Fibroblast of skin of right biceps (primary cell): ENCODE measurements at regions not wholly inside any gene's neighbourhood (a gene's known extent, or its start where the extent isn't known, plus 50 kb on each side); places are given as distances from the start of the nearest gene placed in this dataset.
A peak's percentile ranks its signal among the peaks of the same experiment; 100 is the strongest.

ENCODE experiments used
- DNase-seq: peaks from one replicate; pipeline ENCODE4 v3.0.0-alpha.2; 2013

DNA sequence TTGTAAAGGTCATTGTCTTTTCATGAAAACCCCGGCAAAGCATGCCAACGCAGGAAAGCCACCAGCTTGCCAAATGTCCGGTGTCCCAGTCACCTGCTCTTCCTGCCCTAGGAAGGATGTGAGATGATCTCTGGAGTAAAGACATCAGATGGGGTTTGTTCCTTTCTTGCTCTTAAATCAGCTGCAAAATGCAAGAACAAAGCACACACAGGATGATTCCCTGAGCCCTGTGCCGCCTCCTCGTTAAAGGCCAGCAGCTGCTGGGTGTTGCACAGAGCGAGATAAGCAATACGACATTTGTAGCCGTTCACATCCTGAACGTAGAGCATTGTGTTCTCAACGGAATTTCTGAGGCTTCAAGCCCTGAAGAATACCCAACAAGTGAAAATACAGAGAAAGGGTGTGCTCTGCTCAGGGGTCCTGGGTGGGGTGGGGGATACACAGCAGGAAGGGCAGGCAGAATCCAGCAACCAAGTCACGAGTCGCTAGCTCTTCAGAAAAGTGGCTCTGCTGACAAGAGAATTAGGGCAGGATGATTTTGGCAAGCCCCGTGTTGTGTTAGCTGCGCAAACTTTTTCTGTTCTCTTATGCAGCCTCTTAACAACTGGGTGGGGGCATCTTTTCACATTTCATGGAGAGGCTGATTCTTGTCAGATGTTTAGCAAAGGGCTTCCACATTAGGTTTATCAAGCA is 229.2 kb upstream of the MAP3K1 start:
- no peak for DNase-seq

DNA sequence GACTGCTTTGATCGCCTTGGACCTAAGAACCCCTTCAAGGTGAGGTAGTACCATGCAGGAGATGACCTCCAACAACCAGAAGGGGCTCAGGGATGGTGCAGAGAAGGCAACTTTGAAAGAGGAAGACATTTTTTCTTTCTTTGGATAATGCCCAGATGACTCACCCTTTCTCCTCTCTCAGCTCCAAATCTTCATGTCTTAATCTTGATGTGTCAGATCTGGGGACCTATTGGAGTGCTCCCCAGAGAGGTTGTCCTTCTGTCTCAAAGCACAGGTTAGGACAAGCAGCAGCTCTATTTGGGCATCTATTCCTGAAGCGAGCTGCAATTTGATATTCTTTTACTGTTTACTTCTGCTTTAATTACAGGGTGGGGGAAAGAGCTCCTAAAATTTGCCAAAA is 229.9 kb upstream of the MAP3K1 start:
- peak; percentile 54 for DNase-seq

DNA sequence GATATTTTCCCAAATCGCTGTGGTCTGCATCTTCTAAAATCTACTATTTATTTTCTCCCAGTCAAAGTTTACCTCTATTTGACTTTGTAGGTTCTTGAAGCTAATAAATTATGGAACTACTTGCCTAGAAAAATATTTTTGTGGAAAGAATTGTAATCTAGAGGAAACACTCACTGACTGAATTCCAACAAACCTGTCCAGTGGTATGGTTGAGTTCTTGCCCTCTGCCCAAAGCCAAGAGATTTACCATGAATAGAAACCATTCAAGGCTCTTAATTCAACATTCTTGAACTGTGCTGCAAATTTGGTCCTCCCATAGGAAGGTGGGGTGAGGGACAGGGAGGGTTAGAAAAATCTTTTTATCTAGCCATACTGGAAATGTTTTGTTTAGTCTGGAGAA is 233.9 kb upstream of the MAP3K1 start:
- no peak for DNase-seq

DNA sequence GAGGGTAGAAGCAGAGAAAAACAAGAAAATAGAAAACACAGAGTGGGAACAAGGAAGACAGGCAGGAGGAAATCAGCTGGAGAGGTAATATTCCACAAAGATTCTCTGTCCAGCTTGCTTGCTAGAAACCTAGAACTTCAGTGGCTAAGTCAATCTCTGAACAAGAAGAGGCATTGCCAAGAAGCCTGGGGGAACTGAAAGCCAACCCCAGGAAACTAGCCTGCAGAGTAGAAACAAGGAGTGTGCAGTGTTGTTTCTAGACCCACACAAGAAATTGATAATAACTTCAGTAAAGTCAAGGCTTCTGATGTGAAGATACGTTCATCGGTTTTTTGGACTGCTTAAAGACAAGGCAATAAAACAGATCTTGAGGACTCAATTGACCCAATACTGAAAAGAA is 234.5 kb upstream of the MAP3K1 start:
- DNase-seq, result no peak

DNA sequence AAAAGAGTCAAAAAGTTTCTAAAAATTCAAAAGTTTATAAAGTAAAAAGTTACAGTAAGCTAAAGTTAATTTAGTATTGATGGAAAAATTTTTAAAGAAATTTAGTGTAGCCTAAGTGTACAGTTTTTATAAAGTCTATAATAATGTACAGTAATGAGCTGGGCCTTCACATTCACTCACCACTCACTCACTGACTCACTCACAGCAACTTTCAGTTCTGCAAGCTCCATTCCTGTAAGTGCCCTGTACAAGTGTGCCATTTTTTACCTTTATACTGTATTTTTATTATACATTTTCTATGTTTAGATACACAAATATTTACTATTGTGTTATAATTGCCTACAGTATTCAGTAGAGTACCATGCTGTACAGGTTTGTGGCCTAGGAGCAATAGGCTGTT is 239.5 kb upstream of the MAP3K1 start:
- no peak for DNase-seq

DNA sequence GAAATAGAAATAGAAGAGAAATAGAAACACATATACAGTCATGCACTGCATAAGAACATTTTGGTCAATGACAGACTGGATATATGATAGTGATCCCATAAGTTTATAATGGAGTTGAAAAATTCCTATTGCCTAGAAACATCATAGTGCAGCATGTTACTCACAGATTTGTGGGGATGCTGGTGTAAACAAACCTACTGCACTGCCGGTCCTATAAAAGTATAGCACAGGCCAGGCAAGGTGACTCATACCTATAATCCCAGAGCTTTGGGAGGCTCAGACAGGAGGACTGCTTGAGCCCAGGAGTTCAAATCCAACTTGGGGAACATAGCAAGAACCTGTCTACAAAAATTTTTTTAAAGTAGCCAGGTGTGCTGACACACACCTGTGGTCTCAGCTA is 240.6 kb upstream of the MAP3K1 start:
- DNase-seq, result peak; percentile 20

DNA sequence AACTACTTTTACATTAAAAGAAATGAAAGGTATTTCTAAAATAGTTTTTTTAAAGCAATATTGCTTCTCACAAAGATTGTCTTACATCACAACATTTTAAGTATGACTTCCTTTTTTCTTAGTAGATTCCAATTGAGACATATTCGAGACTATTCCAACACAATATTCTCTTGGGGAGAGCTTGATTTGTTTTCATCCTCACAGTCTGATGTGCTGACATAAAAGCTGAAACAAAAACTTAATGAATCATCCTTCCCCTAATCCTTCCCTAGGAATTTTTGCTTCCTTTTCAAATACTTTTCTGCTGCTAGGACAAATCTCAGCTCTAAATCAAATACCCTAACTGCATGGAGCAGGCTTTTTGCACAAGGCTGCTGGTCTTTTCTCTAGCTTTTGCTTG is 245.8 kb upstream of the MAP3K1 start:
- peak; percentile 83 for DNase-seq

DNA sequence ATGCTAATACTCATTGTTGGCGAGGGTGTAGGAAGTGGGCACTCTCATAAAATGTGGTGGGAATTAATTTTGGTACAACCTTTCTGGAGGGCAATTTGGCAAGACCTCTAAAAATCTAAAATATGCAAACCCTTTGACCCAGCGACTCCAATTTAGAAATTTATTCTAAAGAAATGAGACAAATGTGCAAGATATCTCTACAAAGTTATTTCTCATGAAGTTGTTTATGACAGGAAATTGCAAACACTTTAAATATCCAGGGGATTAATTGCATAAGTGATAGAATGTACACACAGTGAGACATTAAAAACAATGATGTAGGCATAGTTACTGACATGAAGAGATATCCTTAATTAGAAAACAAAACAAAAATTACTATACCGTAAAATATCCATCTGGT is 246.3 kb upstream of the MAP3K1 start:
- DNase-seq, result peak; percentile 22

DNA sequence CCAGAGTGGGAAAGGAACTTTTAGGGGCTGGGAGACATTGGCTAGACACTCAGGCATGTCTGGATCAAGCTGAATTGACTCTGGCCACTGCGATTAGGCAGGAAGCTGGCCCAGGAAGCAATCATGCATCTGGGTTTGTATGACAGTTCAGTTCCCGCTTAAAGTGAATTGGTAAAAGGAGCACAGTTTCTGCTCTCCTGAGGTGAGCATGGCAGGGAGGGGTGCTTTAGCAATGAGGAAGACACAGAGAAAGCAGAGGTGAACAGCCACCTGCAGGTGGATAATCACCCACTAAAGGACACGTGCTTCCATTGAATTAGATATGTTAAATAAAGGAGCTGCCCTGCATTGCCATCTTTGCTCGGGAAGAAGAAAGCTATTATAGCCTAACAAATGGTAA is 248.1 kb upstream of the MAP3K1 start:
- no peak for DNase-seq

DNA sequence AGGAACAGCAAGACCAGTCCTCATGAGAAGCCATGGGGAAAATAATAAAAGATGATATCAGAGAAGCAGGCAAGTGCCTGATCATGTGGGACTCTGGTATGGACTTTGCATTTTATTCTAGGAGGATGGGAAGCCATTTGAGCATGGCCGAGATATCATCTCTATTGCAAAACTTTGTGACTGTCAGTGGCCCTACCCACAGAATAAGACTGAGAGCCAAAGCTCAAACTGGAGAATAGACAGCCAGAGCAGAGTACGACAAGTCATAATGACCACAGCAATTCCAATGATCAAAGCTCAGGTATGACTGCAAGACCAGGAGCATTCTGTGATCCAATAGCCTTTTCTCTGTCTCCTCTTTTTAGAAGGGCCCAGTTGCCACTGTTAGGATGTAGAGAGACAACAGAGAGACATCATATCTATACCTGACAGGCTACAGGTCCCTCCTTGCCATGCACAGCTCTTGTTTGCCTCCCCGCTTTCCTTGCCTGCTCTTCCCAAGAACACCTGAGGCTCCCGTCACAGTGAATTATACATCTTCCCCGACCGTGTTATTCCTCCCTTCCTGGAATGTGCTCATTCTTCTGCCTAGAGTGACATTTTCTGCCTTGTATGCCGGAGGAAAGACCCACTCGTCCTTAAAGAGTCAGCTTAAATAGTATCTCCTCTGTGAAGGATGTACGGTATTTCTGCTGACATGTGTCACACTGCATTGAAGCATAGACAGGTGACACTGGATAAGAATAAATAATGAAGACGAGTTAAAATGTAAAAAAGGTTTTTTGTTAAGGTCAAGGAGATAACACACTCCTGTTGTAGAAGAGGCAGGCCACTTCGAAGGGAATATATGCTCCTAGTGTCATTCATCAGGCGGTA is 248.7 kb upstream of the MAP3K1 start:
- no peak for DNase-seq

DNA sequence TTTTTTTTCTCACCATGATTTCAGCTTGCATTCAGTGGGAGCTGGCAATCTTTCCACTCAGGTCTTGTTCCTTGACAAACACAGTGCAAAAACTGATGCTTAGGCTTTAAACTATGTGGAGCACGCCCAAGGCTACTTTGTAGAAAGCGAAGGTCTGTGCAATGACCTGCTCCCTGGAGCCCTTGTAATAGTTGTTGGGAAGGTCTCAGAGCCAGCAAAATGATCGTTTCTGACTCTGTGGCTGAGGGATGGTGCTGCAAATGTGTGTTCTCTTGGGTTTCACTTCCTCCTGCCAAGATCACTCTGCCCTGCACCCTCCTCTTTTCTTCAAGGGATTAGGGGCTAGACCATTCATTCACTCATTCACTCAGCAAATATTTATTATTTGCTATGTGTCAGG is 249.7 kb upstream of the MAP3K1 start:
- DNase-seq, result peak; percentile 23

DNA sequence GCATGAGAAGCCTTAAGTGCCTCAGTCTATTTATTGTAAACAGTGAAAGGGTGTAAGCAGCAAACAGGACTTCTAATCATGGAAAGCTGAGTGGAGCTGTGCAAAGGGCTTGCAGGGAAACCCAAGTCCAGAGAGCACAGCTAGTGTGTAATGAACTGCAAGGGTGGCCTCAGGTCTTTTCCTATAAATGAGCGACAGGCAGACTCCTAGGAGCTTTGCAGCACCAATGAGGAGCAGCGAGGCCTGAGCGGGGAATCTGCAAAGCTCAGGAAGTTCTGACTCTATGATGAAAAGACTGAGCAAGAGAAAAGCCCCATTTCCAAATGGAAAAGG is 250.1 kb upstream of the MAP3K1 start:
- no peak for DNase-seq

DNA sequence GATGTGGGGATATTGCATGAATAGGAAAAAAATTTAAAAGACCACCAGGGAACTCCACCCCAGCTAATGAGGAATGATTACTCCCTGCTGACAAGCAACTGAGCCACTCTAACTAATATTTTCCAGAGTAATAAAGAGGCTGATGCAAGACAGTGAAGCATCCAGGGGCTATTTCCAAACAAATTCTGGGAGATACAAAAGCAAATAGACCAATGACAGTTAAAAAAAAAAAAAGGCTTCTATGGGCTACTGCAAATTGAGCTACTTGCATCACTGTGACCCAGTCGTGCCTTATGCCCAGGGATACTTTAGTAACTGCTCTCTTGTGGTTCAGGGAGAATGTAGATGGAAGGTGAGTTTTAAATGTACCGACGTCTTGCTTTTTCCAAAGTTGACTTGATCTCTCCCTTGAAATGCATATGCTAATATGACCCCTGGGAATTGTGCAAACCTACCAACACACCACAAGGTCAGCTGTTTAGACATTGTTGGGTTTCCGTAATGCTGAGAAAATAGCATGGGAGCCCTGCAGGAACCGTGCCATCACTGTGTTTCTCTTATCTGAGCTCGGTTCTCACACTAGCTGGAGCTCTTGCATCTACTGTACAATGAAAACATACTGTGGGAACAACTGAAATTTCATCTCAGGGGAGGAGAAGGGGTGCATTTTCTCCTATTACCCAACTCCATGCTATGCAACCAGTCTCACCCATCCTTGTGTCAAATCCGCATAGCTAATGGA is 250.6 kb upstream of the MAP3K1 start:
- peak; percentile 80 for DNase-seq

DNA sequence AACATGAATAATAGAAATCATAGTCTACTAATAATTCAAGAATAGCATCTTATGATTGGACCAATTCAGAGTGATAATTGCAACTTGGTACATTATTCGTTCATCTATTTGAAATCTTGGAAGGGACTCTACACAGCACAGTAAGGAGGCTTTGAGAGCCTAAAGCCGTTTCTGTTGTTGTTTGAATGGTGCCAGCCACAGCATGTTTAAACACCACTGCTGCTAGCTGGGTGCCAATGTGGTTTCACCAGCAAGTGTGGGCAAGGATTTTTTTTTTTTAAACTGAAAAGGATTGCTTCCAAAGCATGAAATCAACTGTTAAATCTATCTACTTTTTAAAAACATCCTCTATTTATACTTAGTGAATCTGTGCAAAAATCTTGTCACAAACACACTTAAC is 253.9 kb upstream of the MAP3K1 start:
- DNase-seq, result no peak

DNA sequence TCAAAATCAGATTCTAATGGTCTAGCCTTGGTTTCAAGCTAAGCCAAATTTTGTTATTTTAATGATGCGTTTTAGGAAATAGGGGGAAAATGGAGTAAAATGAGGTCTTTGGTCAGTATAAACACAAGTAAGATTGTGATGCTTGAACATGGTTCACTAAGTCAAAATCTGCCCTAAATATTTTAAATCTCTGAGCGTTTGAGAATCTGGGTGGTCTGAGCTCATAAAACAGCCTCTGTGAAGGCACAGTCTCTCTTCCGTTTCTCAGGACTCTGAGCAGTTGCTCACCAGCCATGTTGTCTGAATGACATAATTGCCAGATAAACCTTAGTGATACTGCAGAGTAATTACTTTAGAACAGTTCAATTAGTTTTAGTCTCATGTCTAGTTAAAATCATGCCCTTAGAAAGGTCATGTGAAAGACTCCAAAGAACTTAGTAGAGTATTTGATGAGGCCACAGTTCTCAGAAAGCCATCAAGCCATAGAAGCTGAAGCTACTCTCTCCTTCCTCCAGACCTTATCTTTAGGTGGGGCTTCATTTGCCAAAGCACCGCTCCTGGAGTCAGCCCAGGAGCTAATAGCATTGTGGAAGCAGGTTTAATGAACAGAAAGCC is 257.1 kb upstream of the MAP3K1 start:
- no peak for DNase-seq

DNA sequence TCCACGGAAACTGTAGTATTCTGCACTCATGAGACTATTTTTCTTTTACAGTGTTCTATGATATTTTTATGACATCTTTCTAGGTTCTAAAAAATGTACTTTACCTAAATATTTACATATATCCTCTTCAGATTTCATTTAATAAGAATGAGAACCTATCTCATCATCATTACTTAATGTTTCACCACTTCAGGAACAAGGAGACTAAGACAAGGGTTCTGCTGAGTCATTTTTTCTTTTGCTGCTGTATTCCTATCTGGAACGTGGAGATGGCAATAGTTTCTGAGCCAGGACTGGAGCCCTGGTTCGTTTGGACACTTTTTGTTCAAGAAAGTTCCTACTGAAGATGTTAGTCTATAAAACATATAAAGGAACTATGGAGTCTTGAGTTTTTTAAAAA is 258.2 kb upstream of the MAP3K1 start:
- DNase-seq, result peak; percentile 32

DNA sequence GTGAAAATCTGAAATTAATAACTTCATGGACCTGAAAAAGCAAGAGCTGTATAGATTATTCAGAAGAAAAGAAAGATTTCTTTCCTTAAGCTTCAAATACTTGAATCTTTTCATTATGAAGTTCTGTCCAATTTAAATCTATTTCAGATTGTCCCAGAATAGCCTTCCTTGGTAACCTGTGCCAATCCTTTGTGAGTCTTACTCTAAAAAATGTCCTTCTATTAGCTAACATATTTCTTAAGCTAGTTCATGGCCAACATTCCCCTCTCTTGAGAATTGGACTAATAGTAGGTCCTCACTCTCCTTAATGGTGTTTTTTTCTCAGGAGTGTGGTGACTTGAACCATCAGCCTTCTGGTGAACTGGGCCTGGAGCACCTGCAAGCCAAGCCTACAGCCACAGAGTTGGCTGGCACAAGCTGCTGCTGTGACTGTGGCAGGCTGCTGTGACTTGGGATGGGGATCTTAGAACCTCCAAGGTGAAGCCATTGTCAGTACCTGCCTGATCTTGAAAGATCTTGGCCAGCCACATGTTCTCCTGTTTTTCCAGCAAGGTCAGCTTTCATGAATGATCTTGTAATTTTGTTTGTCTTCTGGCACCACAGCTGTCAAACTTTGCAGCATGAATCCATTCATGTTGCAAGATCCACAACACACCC is 262.6 kb upstream of the MAP3K1 start:
- DNase-seq, result peak; percentile 52

DNA sequence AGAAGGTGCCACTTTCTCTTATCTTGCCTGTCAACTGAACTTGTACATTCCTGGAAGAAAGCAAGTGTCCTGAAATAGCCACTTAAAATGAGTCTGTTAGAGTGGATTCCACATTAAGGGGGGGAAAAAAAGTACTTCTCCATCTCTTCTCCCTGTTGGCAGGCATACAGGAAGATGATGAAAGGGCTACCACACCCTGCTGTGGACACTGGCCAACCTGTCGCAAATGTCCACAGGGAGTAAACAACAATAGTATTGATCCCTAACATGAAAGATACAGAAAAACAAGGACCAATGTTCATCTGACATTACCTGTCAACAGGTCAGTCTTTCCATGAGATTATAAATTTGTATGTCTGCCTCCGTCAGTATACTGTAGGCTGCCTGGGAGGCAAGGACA is 265.1 kb upstream of the MAP3K1 start:
- no peak for DNase-seq

DNA sequence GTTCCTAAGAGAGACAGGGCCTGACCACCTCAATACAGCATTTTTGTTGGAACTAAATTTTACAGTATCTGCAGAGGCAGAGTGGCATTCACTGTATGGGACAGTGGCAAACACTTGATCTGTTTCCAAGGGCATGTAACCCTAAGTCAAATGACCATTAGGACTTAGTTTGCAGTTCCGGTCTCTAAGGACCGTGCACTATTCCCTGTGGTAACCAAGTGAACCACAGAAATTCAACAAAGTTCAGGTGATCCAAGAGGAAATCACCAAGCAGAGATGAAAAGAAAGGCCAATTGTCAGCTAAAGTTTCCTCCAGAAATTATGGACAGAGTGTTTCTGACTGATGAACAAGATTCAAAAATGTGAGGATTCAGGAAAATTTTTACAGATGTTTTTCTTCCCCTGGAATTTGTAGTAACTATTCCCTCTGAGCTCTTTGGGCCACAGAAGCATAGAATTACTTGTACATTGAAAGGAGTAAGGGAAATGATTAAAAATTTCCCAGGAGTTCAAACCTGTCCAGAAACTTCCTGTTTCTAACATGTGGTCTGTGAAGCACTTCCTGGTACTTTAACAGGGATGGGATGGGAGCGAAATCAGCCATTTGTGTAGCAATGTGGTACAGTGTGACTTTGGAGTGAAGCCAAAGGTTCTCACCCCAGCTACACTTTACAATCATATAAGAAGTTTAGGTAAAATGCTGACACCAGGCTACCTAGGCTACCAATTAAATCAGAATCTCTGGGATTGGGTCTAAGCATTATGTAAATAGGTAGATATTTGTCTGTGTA is 266.1 kb upstream of the MAP3K1 start:
- no peak for DNase-seq

DNA sequence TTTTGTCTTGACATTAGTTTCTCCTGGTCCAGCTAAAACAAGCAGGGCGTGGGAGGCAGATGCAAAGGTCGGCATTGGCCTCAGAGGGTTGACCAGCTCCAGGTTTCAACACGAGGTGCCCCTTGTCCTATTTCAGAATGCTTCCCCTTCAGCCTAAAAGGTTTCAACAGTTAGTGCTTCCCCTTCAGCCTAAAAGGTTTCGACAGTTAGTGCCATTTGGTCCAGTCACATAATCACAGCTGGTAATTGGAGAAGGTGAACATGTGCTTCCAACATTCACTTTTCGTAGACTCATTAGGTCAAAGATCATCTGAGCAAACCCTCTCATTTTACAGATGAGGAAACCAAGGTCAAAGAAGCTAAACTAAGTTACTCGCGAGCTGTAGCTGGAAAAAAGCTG is 270.3 kb upstream of the MAP3K1 start:
- no peak for DNase-seq

DNA sequence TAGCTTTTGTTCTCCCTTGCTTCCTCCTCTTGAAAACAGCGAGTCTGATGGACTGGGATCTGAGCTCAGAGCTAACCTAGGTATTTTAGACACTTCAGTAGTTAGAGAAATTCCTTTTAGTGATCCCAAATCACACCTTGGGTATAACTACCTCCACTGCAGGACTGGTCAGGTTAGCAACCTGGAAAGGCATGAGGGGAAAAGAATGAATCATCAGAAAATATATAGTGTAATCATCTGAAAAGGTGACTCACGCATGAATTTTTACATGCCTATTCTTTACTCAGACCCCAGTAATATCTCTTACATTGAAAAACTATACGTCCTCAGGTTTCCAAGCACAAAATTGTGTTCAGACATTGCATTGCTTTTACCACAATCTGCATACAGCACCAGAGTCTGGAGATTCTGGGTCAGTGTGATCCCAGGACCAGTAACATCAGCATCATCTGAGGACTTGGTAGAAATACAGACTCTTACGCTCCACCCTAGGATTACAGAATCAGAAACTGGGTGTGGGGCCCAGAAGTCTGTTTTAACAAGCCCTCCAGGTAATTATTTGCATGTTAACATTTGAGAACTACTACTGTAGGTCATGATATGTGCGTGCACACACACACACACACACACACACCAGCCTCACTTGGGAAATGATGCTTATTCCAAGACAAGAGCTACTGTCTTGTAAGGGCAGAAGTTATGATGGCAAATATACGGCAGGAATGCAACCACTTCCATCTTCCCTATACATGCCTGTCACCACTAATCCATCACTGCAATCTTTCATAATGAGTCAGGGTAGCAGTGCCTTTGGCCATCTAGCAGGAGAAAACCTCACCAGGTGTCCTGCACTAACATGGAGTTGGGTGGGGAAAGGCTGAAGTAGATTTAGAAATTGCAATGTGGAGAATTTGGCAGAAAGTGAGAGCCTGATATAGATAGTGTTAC is 271.6 kb upstream of the MAP3K1 start:
- peak; percentile 95 for DNase-seq
